Neural crest cell (in vitro differentiated cells): ENCODE measurements at regions not wholly inside any gene's neighbourhood (a gene's known extent, or its start where the extent isn't known, plus 50 kb on each side); places are given as distances from the start of the nearest gene placed in this dataset.

Experiments used
- DNase-seq: peaks from one replicate; pipeline ENCODE4 v3.0.0; 2021; ENCODE audit warnings: low read depth, mixed read lengths, low spot score
- H3K27ac Mint-ChIP-seq: one replicate; pipeline ENCODE4 v1.8.0; 2021; ENCODE audit warnings: mild to moderate bottlenecking, mixed read lengths; ENCODE audit not compliant: unreplicated experiment
- H3K27me3 Mint-ChIP-seq: 2 replicates; pipeline ENCODE4 v1.8.0; 2021; ENCODE audit warnings: low read depth, mild to moderate bottlenecking, mixed read lengths
- H3K36me3 Mint-ChIP-seq: 2 replicates; pipeline ENCODE4 v1.8.0; 2021; ENCODE audit warnings: low read depth, mild to moderate bottlenecking, mixed read lengths
- H3K4me1 Mint-ChIP-seq: 2 replicates; pipeline ENCODE4 v1.8.0; 2021; ENCODE audit warnings: mixed read lengths
- H3K4me3 Mint-ChIP-seq: one replicate; pipeline ENCODE4 v1.8.0; 2021; ENCODE audit warnings: mild to moderate bottlenecking, mixed read lengths
- H3K9me3 Mint-ChIP-seq: 2 replicates; pipeline ENCODE4 v1.8.0; 2021; ENCODE audit warnings: mixed read lengths
- TF ChIP-seq, protein P1 (sequence below): fragments of 200-600 bp; sonication (generic); conservative IDR thresholded peaks from 2 replicates; pipeline ENCODE4 v1.5.0; 2021; ENCODE audit warnings: antibody characterized with exemption, mild to moderate bottlenecking

- no peak overlapping the region for H3K27ac Mint-ChIP-seq
- no peak overlapping the region for H3K4me3 Mint-ChIP-seq
- H3K4me1 Mint-ChIP-seq, result peaks cover 14% of the 10 kb centered on the region
- H3K27me3 Mint-ChIP-seq, result no peaks in the 10 kb centered on the region
- no peak for DNase-seq
- H3K36me3 Mint-ChIP-seq, result no peaks in the 10 kb centered on the region
- H3K9me3 Mint-ChIP-seq, result peaks cover under 1% of the 10 kb centered on the region
- TF ChIP-seq, protein P1, sequence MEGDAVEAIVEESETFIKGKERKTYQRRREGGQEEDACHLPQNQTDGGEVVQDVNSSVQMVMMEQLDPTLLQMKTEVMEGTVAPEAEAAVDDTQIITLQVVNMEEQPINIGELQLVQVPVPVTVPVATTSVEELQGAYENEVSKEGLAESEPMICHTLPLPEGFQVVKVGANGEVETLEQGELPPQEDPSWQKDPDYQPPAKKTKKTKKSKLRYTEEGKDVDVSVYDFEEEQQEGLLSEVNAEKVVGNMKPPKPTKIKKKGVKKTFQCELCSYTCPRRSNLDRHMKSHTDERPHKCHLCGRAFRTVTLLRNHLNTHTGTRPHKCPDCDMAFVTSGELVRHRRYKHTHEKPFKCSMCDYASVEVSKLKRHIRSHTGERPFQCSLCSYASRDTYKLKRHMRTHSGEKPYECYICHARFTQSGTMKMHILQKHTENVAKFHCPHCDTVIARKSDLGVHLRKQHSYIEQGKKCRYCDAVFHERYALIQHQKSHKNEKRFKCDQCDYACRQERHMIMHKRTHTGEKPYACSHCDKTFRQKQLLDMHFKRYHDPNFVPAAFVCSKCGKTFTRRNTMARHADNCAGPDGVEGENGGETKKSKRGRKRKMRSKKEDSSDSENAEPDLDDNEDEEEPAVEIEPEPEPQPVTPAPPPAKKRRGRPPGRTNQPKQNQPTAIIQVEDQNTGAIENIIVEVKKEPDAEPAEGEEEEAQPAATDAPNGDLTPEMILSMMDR, result no peak
Observed at GRCh38 chr5:74124826-74125225, 498.8 kb downstream of the ARHGEF28 start.

GRCh38 chr5:74123929-74124328 is 497.9 kb downstream of the ARHGEF28 start:
- H3K27me3 Mint-ChIP-seq, result no peaks in the 10 kb centered on the region
- TF ChIP-seq, protein P1, result no peak
- peaks cover 14% of the 10 kb centered on the region for H3K4me1 Mint-ChIP-seq
- no peaks in the 10 kb centered on the region for H3K36me3 Mint-ChIP-seq
- H3K4me3 Mint-ChIP-seq, result no peak overlapping the region
- H3K27ac Mint-ChIP-seq, result no peak overlapping the region
- H3K9me3 Mint-ChIP-seq, result peaks cover 3% of the 10 kb centered on the region
- no peak for DNase-seq

- peak overlapping the region; percentile 47 for H3K27ac Mint-ChIP-seq
- no peak for DNase-seq
- H3K4me1 Mint-ChIP-seq, result peaks cover 12% of the 10 kb centered on the region
- peaks cover 2% of the 10 kb centered on the region for H3K36me3 Mint-ChIP-seq
- H3K27me3 Mint-ChIP-seq, result no peaks in the 10 kb centered on the region
- H3K9me3 Mint-ChIP-seq, result peaks cover 5% of the 10 kb centered on the region
- TF ChIP-seq, protein P1, result no peak
- no peak overlapping the region for H3K4me3 Mint-ChIP-seq
Observed at GRCh38 chr5:74122979-74123590, 497.1 kb downstream of the ARHGEF28 start.

DNA sequence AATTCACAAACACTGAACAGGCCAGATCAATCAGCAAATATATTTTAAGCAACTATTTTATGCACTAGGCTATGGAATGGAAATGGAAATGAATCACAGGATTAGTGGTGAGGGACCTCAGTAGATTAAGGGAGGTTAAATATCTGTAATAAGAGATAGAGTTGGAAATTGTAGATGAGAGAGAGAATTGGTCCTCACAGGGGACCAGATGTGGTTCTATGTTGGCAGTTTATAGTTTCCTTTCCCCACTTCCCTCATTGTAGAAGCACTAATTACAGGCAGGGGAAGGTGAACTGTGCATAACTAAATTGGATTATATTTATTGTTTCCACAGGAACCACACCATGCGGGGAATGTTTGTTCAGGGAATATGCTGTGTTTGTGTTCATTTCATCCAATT is 496.2 kb downstream of the ARHGEF28 start:
- Mint-ChIP-seq H3K4me1 (peaks cover 3% of the 10 kb centered on the region), H3K27me3 (no peaks in the 10 kb centered on the region), H3K9me3 (peaks cover 7% of the 10 kb centered on the region), H3K27ac (no peak overlapping the region), H3K36me3 (peaks cover 4% of the 10 kb centered on the region), H3K4me3 (no peak overlapping the region)
- no peak for DNase-seq
- TF ChIP-seq, protein P1, result no peak

GRCh38 chr5:74120585-74120984 is 494.6 kb downstream of the ARHGEF28 start:
- Mint-ChIP-seq H3K27ac (no peak overlapping the region), H3K27me3 (no peaks in the 10 kb centered on the region), H3K4me1 (peaks cover 6% of the 10 kb centered on the region), H3K9me3 (peaks cover 8% of the 10 kb centered on the region), H3K4me3 (no peak overlapping the region), H3K36me3 (peaks cover 4% of the 10 kb centered on the region)
- no peak for DNase-seq
- TF ChIP-seq, protein P1, result no peak
